Endothelial cell of umbilical vein (primary cell): ENCODE measurements at regions not wholly inside any gene's neighbourhood (a gene's known extent, or its start where the extent isn't known, plus 50 kb on each side); places are given as distances from the start of the nearest gene placed in this dataset.

Experiments
- BruUV-seq: library from RNA; stranded (reverse); fragments of 400-500 nt; replicated peaks from 2 replicates; lab custom pipeline; 2021; lab: Mats Ljungman, UMichigan
- CTCF ChIA-PET: fragments of 300-600, 350-600 bp; sonication (Branson Sonifier 250); formaldehyde crosslinking; loops from one replicate; lab custom pipeline; 2021; ENCODE audit warnings: antibody characterized with exemption, inconsistent platforms; lab: Charles Lee
- POLR2A ChIA-PET: fragments of 300-600, 350-600 bp; sonication (Branson Sonifier 250); formaldehyde crosslinking; loops from one replicate; lab custom pipeline; 2021; ENCODE audit warnings: antibody characterized with exemption, inconsistent platforms; lab: Charles Lee
- DNase-seq: peaks from one replicate; pipeline ENCODE4 v3.0.0-alpha.2; 2011; ENCODE audit warnings: low read depth, low spot score
- FAIRE-seq: peaks from 2 replicates; lab custom pipeline; 2011; peaks lifted over from hg19 to GRCh38; lab: Jason Lieb, UNC
- H2AFZ ChIP-seq: 2 replicates; pipeline ENCODE4 v1.6.0; 2012; ENCODE audit warnings: low read depth, low read length, control low read depth, inconsistent platforms
- H3K27ac ChIP-seq: 2 replicates; pipeline ENCODE4 v1.5.1; 2011; ENCODE audit warnings: low read depth, mild to moderate bottlenecking, control low read depth, low read length, moderate library complexity; ENCODE audit not compliant: insufficient read depth
- H3K27me3 ChIP-seq, 2 experiments: 2 replicates each; pipeline versions ENCODE4 v1.6.0 to v1.6.1; 2011; ENCODE audit warnings: low read length in 2 of 2, mixed read lengths in 1 of 2; ENCODE audit not compliant: control insufficient read depth in 2 of 2, insufficient read depth in 2 of 2
- H3K36me3 ChIP-seq, 2 experiments: 2 replicates in 1 of 2; 3 replicates in 1 of 2; pipeline ENCODE4 v1.5.1; 2011; ENCODE audit warnings: low read length in 2 of 2, mild to moderate bottlenecking in 1 of 2, moderate library complexity in 1 of 2; ENCODE audit not compliant: control insufficient read depth in 2 of 2, insufficient read depth in 2 of 2; ENCODE audit errors: extremely low read depth in 1 of 2
- H3K4me1 ChIP-seq: 3 replicates; pipeline ENCODE4 v1.5.1; 2011; ENCODE audit warnings: mild to moderate bottlenecking, low read length; ENCODE audit not compliant: control insufficient read depth, insufficient read depth; ENCODE audit errors: extremely low read depth
- H3K4me2 ChIP-seq: 2 replicates; pipeline ENCODE4 v1.6.1; 2011; ENCODE audit warnings: low read length, control low read depth, mixed read lengths; ENCODE audit not compliant: insufficient read depth
- H3K4me3 ChIP-seq, 3 experiments: fragments of 200-600 bp in 1 of 3; sonication (generic), shearing (Covaris generic) in 1 of 3; replicated peaks in 1 of 3; 2 replicates each; pipeline ENCODE4 v1.5.1; 2011 to 2016; ENCODE audit warnings: control low read depth in 3 of 3, low read length in 3 of 3, mild to moderate bottlenecking in 2 of 3, inconsistent platforms in 1 of 3, low read depth in 1 of 3, moderate library complexity in 1 of 3; ENCODE audit not compliant: insufficient read depth in 1 of 3
- H3K79me2 ChIP-seq: 2 replicates; pipeline ENCODE4 v1.6.0; 2012; ENCODE audit warnings: low read length, inconsistent platforms; ENCODE audit not compliant: control insufficient read depth, insufficient read depth
- H3K9ac ChIP-seq: replicated peaks from 2 replicates; pipeline ENCODE3; 2011; ENCODE audit warnings: low read length, control low read depth; ENCODE audit not compliant: insufficient read depth; ENCODE audit errors: extremely low read depth
- H3K9me1 ChIP-seq: replicated peaks from 3 replicates; pipeline ENCODE4 v1.6.0; 2011; ENCODE audit warnings: mild to moderate bottlenecking, low read length; ENCODE audit not compliant: control insufficient read depth, insufficient read depth; ENCODE audit errors: extremely low read depth
- H3K9me3 ChIP-seq: replicated peaks from 2 replicates; pipeline ENCODE4 v1.5.1; 2012; ENCODE audit warnings: low read length, inconsistent platforms; ENCODE audit not compliant: control insufficient read depth, insufficient read depth
- H4K20me1 ChIP-seq: replicated peaks from 2 replicates; pipeline ENCODE3; 2011; ENCODE audit warnings: mild to moderate bottlenecking, low read length; ENCODE audit not compliant: control insufficient read depth, insufficient read depth; ENCODE audit errors: extremely low read depth
- EZH2 ChIP-seq: IDR thresholded peaks from 2 replicates; pipeline ENCODE4 v1.6.1; 2012; ENCODE audit warnings: borderline replicate concordance, low read depth, mild to moderate bottlenecking, moderate library complexity, low read length, inconsistent platforms; ENCODE audit not compliant: severe bottlenecking
- GATA2 ChIP-seq: IDR thresholded peaks from 2 replicates; pipeline ENCODE4 v1.7.0; 2011; ENCODE audit warnings: low read depth, mild to moderate bottlenecking, moderate library complexity, mixed read lengths, low read length; ENCODE audit not compliant: insufficient read length, insufficient read depth
- JUN ChIP-seq: IDR thresholded peaks from 2 replicates; pipeline ENCODE4 v1.6.1; 2011; ENCODE audit warnings: borderline replicate concordance, low read depth; ENCODE audit not compliant: insufficient read length, insufficient read depth
- POLR2A ChIP-seq: IDR thresholded peaks from 2 replicates; pipeline ENCODE4 v1.6.1; 2012; ENCODE audit warnings: low read depth, mild to moderate bottlenecking, control low read depth, low read length
- POLR2AphosphoS5 ChIP-seq: IDR thresholded peaks from 2 replicates; pipeline ENCODE4 v1.6.1; 2012; ENCODE audit warnings: low read depth, mild to moderate bottlenecking, control low read depth, low read length, moderate library complexity; ENCODE audit not compliant: insufficient read depth
- dilution Hi-C: fragments of 300-500 bp; cut with MboI; formaldehyde crosslinking; loops from one replicate; pipeline ENCODE4 v1.15.0; 2019; ENCODE audit warnings: low sequenced_read_pairs; ENCODE audit not compliant: extremely low pct_ligation_motif_present
- intact Hi-C: fragments of 100-400 bp; cut with micrococcal nuclease; formaldehyde crosslinking; loops from one replicate; pipeline ENCODE4 v1.10.0; 2022
- TF ChIP-seq, protein P1 (sequence below), 2 donors: IDR thresholded peaks; 1 replicate in 1 of 2; 2 replicates in 1 of 2; pipeline ENCODE4 v1.5.1; 2011; ENCODE audit warnings: low read length in 2 of 2, mild to moderate bottlenecking in 2 of 2, moderate library complexity in 2 of 2, control low read depth in 1 of 2, inconsistent platforms in 1 of 2, low read depth in 1 of 2; ENCODE audit not compliant: insufficient read depth in 1 of 2; ENCODE audit errors: extremely low read depth in 1 of 2
- TF ChIP-seq, protein P2 (sequence below): IDR thresholded peaks from 2 replicates; pipeline ENCODE4 v1.6.1; 2011; ENCODE audit not compliant: insufficient read depth, insufficient read length

DNA sequence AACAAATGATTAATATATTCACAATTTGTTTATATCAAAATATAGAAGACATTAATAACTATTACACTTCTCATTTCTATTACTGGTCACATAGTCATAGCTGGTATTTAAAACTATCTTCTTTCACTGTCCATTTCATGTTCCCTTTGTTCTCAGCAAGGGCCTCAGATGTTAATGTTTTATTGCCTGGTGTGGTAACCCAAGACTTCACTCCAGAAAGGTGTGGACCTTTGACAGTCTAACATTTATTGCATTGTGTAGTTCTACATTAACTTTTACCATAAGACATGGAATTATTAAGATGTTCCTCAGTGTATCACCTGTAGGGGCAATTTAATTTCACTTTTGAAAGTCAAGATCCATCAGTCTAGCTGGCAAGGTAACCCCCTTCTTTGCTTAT is 691.3 kb downstream of the SQOR start:
- CTCF ChIA-PET, result interaction anchor here (1.6 kb wide), 1 partner anchor 14 kb away, joined by 6 read pairs; no protein-coding TSS in a partner anchor
- Histone ChIP-seq H3K27me3 (no peaks in the 10 kb centered on the region), H3K4me2 (no peak overlapping the region), H3K36me3 (no peaks in the 10 kb centered on the region), H2AFZ (no peak overlapping the region), H3K27ac (no peak overlapping the region), H3K79me2 (no peaks in the 10 kb centered on the region), H3K9me1 (no peaks in the 10 kb centered on the region), H3K9me3 (no peaks in the 10 kb centered on the region), H3K9ac (no peak overlapping the region), H3K4me1 (no peaks in the 10 kb centered on the region), H3K4me3 (no peak overlapping the region), H4K20me1 (no peaks in the 10 kb centered on the region)
- no TSS peak for BruUV-seq
- TF ChIP-seq EZH2, result no peak
- no peak for TF ChIP-seq POLR2AphosphoS5
- TF ChIP-seq GATA2, result no peak
- no peak for TF ChIP-seq POLR2A
- TF ChIP-seq, protein P1, sequence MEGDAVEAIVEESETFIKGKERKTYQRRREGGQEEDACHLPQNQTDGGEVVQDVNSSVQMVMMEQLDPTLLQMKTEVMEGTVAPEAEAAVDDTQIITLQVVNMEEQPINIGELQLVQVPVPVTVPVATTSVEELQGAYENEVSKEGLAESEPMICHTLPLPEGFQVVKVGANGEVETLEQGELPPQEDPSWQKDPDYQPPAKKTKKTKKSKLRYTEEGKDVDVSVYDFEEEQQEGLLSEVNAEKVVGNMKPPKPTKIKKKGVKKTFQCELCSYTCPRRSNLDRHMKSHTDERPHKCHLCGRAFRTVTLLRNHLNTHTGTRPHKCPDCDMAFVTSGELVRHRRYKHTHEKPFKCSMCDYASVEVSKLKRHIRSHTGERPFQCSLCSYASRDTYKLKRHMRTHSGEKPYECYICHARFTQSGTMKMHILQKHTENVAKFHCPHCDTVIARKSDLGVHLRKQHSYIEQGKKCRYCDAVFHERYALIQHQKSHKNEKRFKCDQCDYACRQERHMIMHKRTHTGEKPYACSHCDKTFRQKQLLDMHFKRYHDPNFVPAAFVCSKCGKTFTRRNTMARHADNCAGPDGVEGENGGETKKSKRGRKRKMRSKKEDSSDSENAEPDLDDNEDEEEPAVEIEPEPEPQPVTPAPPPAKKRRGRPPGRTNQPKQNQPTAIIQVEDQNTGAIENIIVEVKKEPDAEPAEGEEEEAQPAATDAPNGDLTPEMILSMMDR (IDR thresholded peaks at IDR 0.05; ENCODE audit: extremely low read depth in 1 of 2, insufficient read depth in 1 of 2, low read depth in 1 of 2, low read length in 2 of 2), result no peak
- TF ChIP-seq, protein P2, sequence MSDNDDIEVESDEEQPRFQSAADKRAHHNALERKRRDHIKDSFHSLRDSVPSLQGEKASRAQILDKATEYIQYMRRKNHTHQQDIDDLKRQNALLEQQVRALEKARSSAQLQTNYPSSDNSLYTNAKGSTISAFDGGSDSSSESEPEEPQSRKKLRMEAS, result no peak
- DNase-seq, result no peak
- FAIRE-seq, result no peak
- dilution Hi-C loops (no loop called here), intact Hi-C loops (no loop called here)
- POLR2A ChIA-PET, result no interaction called here

DNA sequence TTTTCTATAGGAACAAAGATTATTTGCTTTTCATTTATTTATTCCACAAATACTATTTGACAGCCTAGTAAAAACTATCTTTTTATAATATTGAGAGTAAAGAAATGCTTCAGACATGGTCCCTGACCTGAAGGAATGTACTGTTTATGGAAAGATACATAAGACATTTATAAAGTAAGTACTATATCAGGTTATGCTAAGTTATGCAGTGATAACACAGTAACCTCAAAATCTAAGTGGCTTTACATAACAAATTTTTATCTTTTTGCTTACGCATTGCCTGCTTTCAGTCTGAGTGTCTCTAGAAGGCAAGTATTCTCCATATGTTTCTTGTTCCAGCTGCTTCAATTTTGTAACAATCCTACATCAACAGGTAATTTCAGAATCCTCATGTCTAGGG is 694.0 kb downstream of the SQOR start:
- no peak for FAIRE-seq
- Histone ChIP-seq H3K9ac (no peak overlapping the region), H3K9me3 (no peaks in the 10 kb centered on the region), H3K4me1 (no peaks in the 10 kb centered on the region), H3K4me2 (no peak overlapping the region), H4K20me1 (no peaks in the 10 kb centered on the region), H3K27me3 (no peaks in the 10 kb centered on the region), H2AFZ (no peak overlapping the region), H3K4me3 (no peak overlapping the region), H3K36me3 (no peaks in the 10 kb centered on the region), H3K27ac (no peak overlapping the region), H3K79me2 (no peaks in the 10 kb centered on the region), H3K9me1 (no peaks in the 10 kb centered on the region)
- CTCF ChIA-PET, result no interaction called here
- POLR2A ChIA-PET, result no interaction called here
- TF ChIP-seq POLR2AphosphoS5 (no peak), JUN (no peak), GATA2 (no peak), POLR2A (no peak)
- no TSS peak for BruUV-seq
- intact Hi-C loops, result no loop called here
- dilution Hi-C loops, result no loop called here
- no peak for DNase-seq
